ENCODE measurements at regions not wholly inside any gene's neighbourhood (a gene's known extent, or its start where the extent isn't known, plus 50 kb on each side); places are given as distances from the start of the nearest gene placed in this dataset.
"Not testable (repeated sequence)": the region's sequence is repeated elsewhere in the genome, so short reads cannot be mapped to it uniquely, and the experiment has no call there.

GRCh38 chr5:91446880-91447279, 63.8 kb upstream of the ARRDC3 start:
- H3K9me3 ChIP-seq (ENCODE audit: insufficient read depth, low read depth, low read length); H3K36me3 ChIP-seq (ENCODE audit: insufficient read depth, low read length); H3K27ac ChIP-seq (ENCODE audit: low read depth, low read length); H3K27me3 ChIP-seq (ENCODE audit: insufficient read depth, low read length); H3K4me3 ChIP-seq (ENCODE audit: low read length); H3K9ac ChIP-seq (ENCODE audit: low read depth, low read length); H3K4me1 ChIP-seq (ENCODE audit: insufficient read depth, low read length): not testable (repeated sequence)
- 96% methylated on average over 3 of the region's 3 CpGs for WGBS

GRCh38 chr5:91443761-91444467, 60.8 kb upstream of the ARRDC3 start:
- no peak overlapping the region for H3K9ac ChIP-seq (ENCODE audit: low read depth, low read length)
- no peak overlapping the region for H3K4me3 ChIP-seq (ENCODE audit: low read length)
- no peaks in the 10 kb centered on the region for H3K9me3 ChIP-seq (ENCODE audit: insufficient read depth, low read depth, low read length)
- whole genome bisulfite sequencing: 97% methylated on average over 1 of the region's 1 CpG
- no peaks in the 10 kb centered on the region for H3K36me3 ChIP-seq (ENCODE audit: insufficient read depth, low read length)
- H3K27ac ChIP-seq (ENCODE audit: low read depth, low read length): no peak overlapping the region
- no peaks in the 10 kb centered on the region for H3K27me3 ChIP-seq (ENCODE audit: insufficient read depth, low read length)
- H3K4me1 ChIP-seq (ENCODE audit: insufficient read depth, low read length): peaks cover 8% of the 10 kb centered on the region

GRCh38 chr5:91443023-91443422, 59.9 kb upstream of the ARRDC3 start:
- H3K27me3 ChIP-seq (ENCODE audit: insufficient read depth, low read length): no peaks in the 10 kb centered on the region
- no peaks in the 10 kb centered on the region for H3K9me3 ChIP-seq (ENCODE audit: insufficient read depth, low read depth, low read length)
- H3K9ac ChIP-seq (ENCODE audit: low read depth, low read length): no peak overlapping the region
- WGBS: 100% methylated on average over 1 of the region's 1 CpG
- H3K27ac ChIP-seq (ENCODE audit: low read depth, low read length): no peak overlapping the region
- peaks cover 8% of the 10 kb centered on the region for H3K4me1 ChIP-seq (ENCODE audit: insufficient read depth, low read length)
- no peaks in the 10 kb centered on the region for H3K36me3 ChIP-seq (ENCODE audit: insufficient read depth, low read length)
- H3K4me3 ChIP-seq (ENCODE audit: low read length): no peak overlapping the region

GRCh38 chr5:91441082-91441481, 58.0 kb upstream of the ARRDC3 start:
- no peak overlapping the region for H3K9ac ChIP-seq (ENCODE audit: low read depth, low read length)
- no peak overlapping the region for H3K27ac ChIP-seq (ENCODE audit: low read depth, low read length)
- 67% methylated on average over 1 of the region's 1 CpG for WGBS
- no peaks in the 10 kb centered on the region for H3K36me3 ChIP-seq (ENCODE audit: insufficient read depth, low read length)
- H3K9me3 ChIP-seq (ENCODE audit: insufficient read depth, low read depth, low read length): no peaks in the 10 kb centered on the region
- peaks cover 8% of the 10 kb centered on the region for H3K4me1 ChIP-seq (ENCODE audit: insufficient read depth, low read length)
- H3K4me3 ChIP-seq (ENCODE audit: low read length): no peak overlapping the region
- no peaks in the 10 kb centered on the region for H3K27me3 ChIP-seq (ENCODE audit: insufficient read depth, low read length)

- 100% methylated on average over 1 of the region's 1 CpG for WGBS
- Histone ChIP-seq H3K9me3 (ENCODE audit: insufficient read depth, low read depth, low read length) (no peaks in the 10 kb centered on the region), H3K4me1 (ENCODE audit: insufficient read depth, low read length) (peaks cover 15% of the 10 kb centered on the region), H3K9ac (ENCODE audit: low read depth, low read length) (no peak overlapping the region), H3K27ac (ENCODE audit: low read depth, low read length) (no peak overlapping the region), H3K4me3 (ENCODE audit: low read length) (no peak overlapping the region), H3K27me3 (ENCODE audit: insufficient read depth, low read length) (no peaks in the 10 kb centered on the region), H3K36me3 (ENCODE audit: insufficient read depth, low read length) (no peaks in the 10 kb centered on the region)
These were observed 55.8 kb upstream of the ARRDC3 start for GRCh38 chr5:91438871-91439270.

GRCh38 chr5:91436241-91436640, 53.1 kb upstream of the ARRDC3 start:
- no peaks in the 10 kb centered on the region for H3K9me3 ChIP-seq (ENCODE audit: insufficient read depth, low read depth, low read length)
- H3K4me3 ChIP-seq (ENCODE audit: low read length): no peak overlapping the region
- no peaks in the 10 kb centered on the region for H3K27me3 ChIP-seq (ENCODE audit: insufficient read depth, low read length)
- H3K9ac ChIP-seq (ENCODE audit: low read depth, low read length): no peak overlapping the region
- H3K27ac ChIP-seq (ENCODE audit: low read depth, low read length): no peak overlapping the region
- peaks cover 14% of the 10 kb centered on the region for H3K4me1 ChIP-seq (ENCODE audit: insufficient read depth, low read length)
- 91% methylated on average over 2 of the region's 3 CpGs for WGBS
- H3K36me3 ChIP-seq (ENCODE audit: insufficient read depth, low read length): no peaks in the 10 kb centered on the region

GRCh38 chr5:91434348-91434747, 51.2 kb upstream of the ARRDC3 start:
- Histone ChIP-seq H3K4me1 (ENCODE audit: insufficient read depth, low read length) (peaks cover 14% of the 10 kb centered on the region), H3K9me3 (ENCODE audit: insufficient read depth, low read depth, low read length) (no peaks in the 10 kb centered on the region), H3K36me3 (ENCODE audit: insufficient read depth, low read length) (no peaks in the 10 kb centered on the region), H3K4me3 (ENCODE audit: low read length) (no peak overlapping the region), H3K27me3 (ENCODE audit: insufficient read depth, low read length) (no peaks in the 10 kb centered on the region), H3K9ac (ENCODE audit: low read depth, low read length) (no peak overlapping the region), H3K27ac (ENCODE audit: low read depth, low read length) (no peak overlapping the region)

GRCh38 chr5:91433861-91434260, 50.7 kb upstream of the ARRDC3 start:
- no peak overlapping the region for H3K9ac ChIP-seq (ENCODE audit: low read depth, low read length)
- peaks cover 14% of the 10 kb centered on the region for H3K4me1 ChIP-seq (ENCODE audit: insufficient read depth, low read length)
- no peaks in the 10 kb centered on the region for H3K27me3 ChIP-seq (ENCODE audit: insufficient read depth, low read length)
- H3K27ac ChIP-seq (ENCODE audit: low read depth, low read length): no peak overlapping the region
- H3K4me3 ChIP-seq (ENCODE audit: low read length): no peak overlapping the region
- no peaks in the 10 kb centered on the region for H3K9me3 ChIP-seq (ENCODE audit: insufficient read depth, low read depth, low read length)
- WGBS: 92% methylated on average over 1 of the region's 1 CpG
- no peaks in the 10 kb centered on the region for H3K36me3 ChIP-seq (ENCODE audit: insufficient read depth, low read length)
